ENCODE measurements at regions not wholly inside any gene's neighbourhood (a gene's known extent, or its start where the extent isn't known, plus 50 kb on each side); places are given as distances from the start of the nearest gene placed in this dataset.

GRCh38 chr17:73987395-73987794 is 216.1 kb upstream of the RPL38 start:
- Mint-ChIP-seq H3K4me3 (no peak overlapping the region), H3K4me1 (peaks cover 4% of the 10 kb centered on the region), H3K27ac (no peak overlapping the region), H3K27me3 (peaks cover 2% of the 10 kb centered on the region), H3K36me3 (ENCODE audit: low read depth) (no peaks in the 10 kb centered on the region), H3K9me3 (no peaks in the 10 kb centered on the region)
- intact Hi-C loops (cut with micrococcal nuclease) = no loop called here
- no peak for DNase-seq

DNA sequence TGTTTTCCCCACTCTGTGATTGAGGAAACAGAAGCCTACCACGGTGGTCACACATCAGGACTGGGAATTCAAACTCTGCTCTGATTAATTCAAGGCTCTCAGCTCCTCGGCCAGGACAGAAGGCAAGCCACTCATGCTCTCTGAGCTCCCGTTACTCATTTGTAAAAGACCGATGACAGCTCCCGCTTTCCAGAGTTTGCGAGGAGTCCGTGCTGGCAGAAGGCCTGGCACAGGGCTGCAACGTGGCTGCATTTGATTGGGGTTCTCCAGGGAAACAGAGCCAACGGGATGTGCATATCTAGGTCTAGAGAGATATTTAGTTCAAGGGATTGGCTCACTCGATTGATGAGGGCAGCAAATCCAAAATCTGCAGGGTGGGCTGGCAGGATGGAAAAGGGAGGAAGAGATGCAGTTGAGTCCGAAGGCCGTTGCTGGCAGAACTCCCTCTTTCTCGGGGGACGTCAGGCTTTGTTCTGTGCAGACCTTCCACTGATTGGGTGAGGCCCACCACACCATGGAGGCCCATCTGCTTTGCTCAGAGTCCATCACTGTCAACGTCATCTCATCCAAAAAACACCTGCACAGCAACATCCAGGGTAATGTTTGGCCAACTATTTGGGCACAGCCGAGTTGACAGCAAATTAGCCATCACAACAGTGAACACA is 215.5 kb upstream of the RPL38 start:
- H3K27ac Mint-ChIP-seq = no peak overlapping the region
- DNase-seq = no peak
- peaks cover 2% of the 10 kb centered on the region for H3K27me3 Mint-ChIP-seq
- intact Hi-C loops (cut with micrococcal nuclease) = no loop called here
- H3K4me3 Mint-ChIP-seq = no peak overlapping the region
- H3K4me1 Mint-ChIP-seq = peaks cover 4% of the 10 kb centered on the region
- H3K9me3 Mint-ChIP-seq = no peaks in the 10 kb centered on the region
- no peaks in the 10 kb centered on the region for H3K36me3 Mint-ChIP-seq (ENCODE audit: low read depth)

DNA sequence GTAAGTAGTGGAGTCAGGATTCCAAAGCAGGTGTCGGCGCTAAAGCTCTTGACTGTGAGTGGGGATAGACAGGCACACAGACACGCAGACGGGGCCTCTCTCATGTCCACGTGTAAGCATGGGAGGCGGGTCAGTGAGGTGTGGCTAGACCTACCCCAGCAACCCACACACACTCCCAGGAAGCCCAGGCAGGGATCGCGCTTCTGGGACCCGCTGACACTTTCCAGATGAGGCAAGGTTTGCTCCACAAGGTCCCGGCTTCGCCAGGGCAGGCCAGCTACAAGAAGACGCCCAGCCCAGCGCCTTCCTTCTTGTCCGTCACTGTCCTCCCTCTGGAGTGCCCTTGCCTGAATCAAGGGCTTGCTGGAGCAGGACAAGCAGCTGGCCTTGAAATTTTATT is 213.8 kb upstream of the RPL38 start:
- Mint-ChIP-seq H3K27me3 (peaks cover 2% of the 10 kb centered on the region), H3K9me3 (no peaks in the 10 kb centered on the region), H3K4me3 (no peak overlapping the region), H3K27ac (no peak overlapping the region), H3K36me3 (ENCODE audit: low read depth) (no peaks in the 10 kb centered on the region), H3K4me1 (peaks cover 2% of the 10 kb centered on the region)
- intact Hi-C loops (cut with micrococcal nuclease) = no loop called here
- DNase-seq = no peak

GRCh38 chr17:73990290-73990689 is 213.2 kb upstream of the RPL38 start:
- Mint-ChIP-seq H3K4me1 (no peaks in the 10 kb centered on the region), H3K9me3 (no peaks in the 10 kb centered on the region), H3K36me3 (ENCODE audit: low read depth) (no peaks in the 10 kb centered on the region), H3K4me3 (no peak overlapping the region), H3K27me3 (no peaks in the 10 kb centered on the region), H3K27ac (no peak overlapping the region)
- intact Hi-C loops (cut with micrococcal nuclease) = no loop called here
- DNase-seq = no peak

GRCh38 chr17:73991260-73991659 is 212.2 kb upstream of the RPL38 start:
- Mint-ChIP-seq H3K4me3 (no peak overlapping the region), H3K36me3 (ENCODE audit: low read depth) (no peaks in the 10 kb centered on the region), H3K9me3 (no peaks in the 10 kb centered on the region), H3K27me3 (no peaks in the 10 kb centered on the region), H3K27ac (no peak overlapping the region), H3K4me1 (no peaks in the 10 kb centered on the region)
- intact Hi-C loops (cut with micrococcal nuclease) = no loop called here
- no peak for DNase-seq

DNA sequence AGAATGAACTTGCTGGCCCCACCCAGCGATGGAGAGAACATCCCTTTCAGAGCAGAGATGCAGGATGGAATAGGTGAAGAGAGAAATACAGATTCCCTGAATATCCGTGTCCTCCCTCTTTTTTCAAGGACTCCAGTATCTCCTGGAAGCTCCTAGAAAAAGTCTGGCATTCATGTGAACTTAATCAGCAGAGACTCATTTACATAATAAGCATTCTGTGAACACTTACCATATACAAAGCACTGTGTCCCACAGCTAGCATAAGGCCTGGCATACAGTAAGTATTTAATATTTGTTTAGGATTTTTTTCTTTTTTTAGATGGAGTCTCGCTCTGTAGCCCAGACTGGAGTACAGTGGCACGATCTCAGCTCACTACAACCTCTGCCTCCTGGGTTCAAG is 208.5 kb upstream of the RPL38 start:
- no peak for DNase-seq
- H3K27me3 Mint-ChIP-seq = peaks cover 5% of the 10 kb centered on the region
- H3K36me3 Mint-ChIP-seq (ENCODE audit: low read depth) = no peaks in the 10 kb centered on the region
- no peaks in the 10 kb centered on the region for H3K4me1 Mint-ChIP-seq
- intact Hi-C loops (cut with micrococcal nuclease) = no loop called here
- H3K27ac Mint-ChIP-seq = no peak overlapping the region
- H3K4me3 Mint-ChIP-seq = no peak overlapping the region
- no peaks in the 10 kb centered on the region for H3K9me3 Mint-ChIP-seq

- no peaks in the 10 kb centered on the region for H3K36me3 Mint-ChIP-seq (ENCODE audit: low read depth)
- no peaks in the 10 kb centered on the region for H3K9me3 Mint-ChIP-seq
- intact Hi-C loops (cut with micrococcal nuclease) = no loop called here
- no peak overlapping the region for H3K27ac Mint-ChIP-seq
- H3K4me3 Mint-ChIP-seq = no peak overlapping the region
- H3K4me1 Mint-ChIP-seq = no peaks in the 10 kb centered on the region
- no peak for DNase-seq
- H3K27me3 Mint-ChIP-seq = peaks cover 6% of the 10 kb centered on the region
Measured at GRCh38 chr17:73997059-73997458, 206.4 kb upstream of the RPL38 start.

GRCh38 chr17:73998249-73998648 is 205.2 kb upstream of the RPL38 start:
- H3K9me3 Mint-ChIP-seq = no peaks in the 10 kb centered on the region
- no peak overlapping the region for H3K4me3 Mint-ChIP-seq
- intact Hi-C loops (cut with micrococcal nuclease) = no loop called here
- no peaks in the 10 kb centered on the region for H3K4me1 Mint-ChIP-seq
- no peak for DNase-seq
- no peak overlapping the region for H3K27ac Mint-ChIP-seq
- H3K36me3 Mint-ChIP-seq (ENCODE audit: low read depth) = no peaks in the 10 kb centered on the region
- peaks cover 6% of the 10 kb centered on the region for H3K27me3 Mint-ChIP-seq

GRCh38 chr17:73998653-73999645 is 204.5 kb upstream of the RPL38 start:
- DNase-seq = peak; percentile 87
- no peak overlapping the region for H3K27ac Mint-ChIP-seq
- H3K9me3 Mint-ChIP-seq = no peaks in the 10 kb centered on the region
- no peaks in the 10 kb centered on the region for H3K36me3 Mint-ChIP-seq (ENCODE audit: low read depth)
- H3K4me3 Mint-ChIP-seq = no peak overlapping the region
- peaks cover 8% of the 10 kb centered on the region for H3K27me3 Mint-ChIP-seq
- intact Hi-C loops (cut with micrococcal nuclease) = no loop called here
- H3K4me1 Mint-ChIP-seq = no peaks in the 10 kb centered on the region

- Mint-ChIP-seq H3K4me1 (no peaks in the 10 kb centered on the region), H3K27ac (no peak overlapping the region), H3K9me3 (no peaks in the 10 kb centered on the region), H3K36me3 (ENCODE audit: low read depth) (no peaks in the 10 kb centered on the region), H3K4me3 (no peak overlapping the region), H3K27me3 (peaks cover 12% of the 10 kb centered on the region)
- intact Hi-C loops (cut with micrococcal nuclease) = no loop called here
- no peak for DNase-seq
Measured at GRCh38 chr17:74001145-74001544, 202.3 kb upstream of the RPL38 start.

- intact Hi-C loops (cut with micrococcal nuclease) = no loop called here
- Mint-ChIP-seq H3K4me3 (no peak overlapping the region), H3K36me3 (ENCODE audit: low read depth) (no peaks in the 10 kb centered on the region)
Measured at GRCh38 chr17:74002241-74002640, 201.2 kb upstream of the RPL38 start.

GRCh38 chr17:74004056-74004455 is 199.4 kb upstream of the RPL38 start:
- H3K4me3 Mint-ChIP-seq = no peak overlapping the region
- H3K27me3 Mint-ChIP-seq = peaks cover 12% of the 10 kb centered on the region
- intact Hi-C loops (cut with micrococcal nuclease) = no loop called here

More at GRCh38 chr17:74002241-74002640, 201.2 kb upstream of the RPL38 start:
- Mint-ChIP-seq H3K9me3 (no peaks in the 10 kb centered on the region), H3K27me3 (peaks cover 12% of the 10 kb centered on the region), H3K4me1 (no peaks in the 10 kb centered on the region), H3K27ac (no peak overlapping the region)
- DNase-seq = no peak

DNA sequence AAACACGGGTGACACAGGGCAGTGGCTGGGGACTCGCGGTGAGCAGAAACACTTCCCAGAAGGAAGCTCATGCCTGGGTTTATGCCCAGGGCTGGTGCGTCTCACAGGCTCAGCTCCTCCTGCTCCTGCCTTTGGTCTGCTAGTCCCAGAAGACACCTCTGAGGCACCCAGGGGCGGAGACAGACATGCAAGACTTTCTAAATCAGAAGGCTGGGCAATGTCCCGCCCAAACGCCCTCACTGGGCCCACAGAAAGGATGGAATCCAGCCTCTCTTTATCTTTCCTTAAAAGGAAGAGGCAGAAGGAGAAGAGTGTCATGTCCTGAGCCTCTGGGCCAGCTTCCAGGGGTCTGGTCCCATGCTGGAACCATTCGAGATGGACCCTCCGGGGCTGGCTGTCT is 197.7 kb upstream of the RPL38 start:
- Mint-ChIP-seq H3K4me3 (no peak overlapping the region), H3K36me3 (ENCODE audit: low read depth) (no peaks in the 10 kb centered on the region), H3K9me3 (no peaks in the 10 kb centered on the region), H3K4me1 (peaks cover 4% of the 10 kb centered on the region), H3K27me3 (peaks cover 10% of the 10 kb centered on the region), H3K27ac (no peak overlapping the region)
- intact Hi-C loops (cut with micrococcal nuclease) = no loop called here
- no peak for DNase-seq

More at GRCh38 chr17:74004056-74004455, 199.4 kb upstream of the RPL38 start:
- no peak overlapping the region for H3K27ac Mint-ChIP-seq
- H3K36me3 Mint-ChIP-seq (ENCODE audit: low read depth) = no peaks in the 10 kb centered on the region
- no peaks in the 10 kb centered on the region for H3K9me3 Mint-ChIP-seq
- no peak for DNase-seq
- H3K4me1 Mint-ChIP-seq = peaks cover 4% of the 10 kb centered on the region

DNA sequence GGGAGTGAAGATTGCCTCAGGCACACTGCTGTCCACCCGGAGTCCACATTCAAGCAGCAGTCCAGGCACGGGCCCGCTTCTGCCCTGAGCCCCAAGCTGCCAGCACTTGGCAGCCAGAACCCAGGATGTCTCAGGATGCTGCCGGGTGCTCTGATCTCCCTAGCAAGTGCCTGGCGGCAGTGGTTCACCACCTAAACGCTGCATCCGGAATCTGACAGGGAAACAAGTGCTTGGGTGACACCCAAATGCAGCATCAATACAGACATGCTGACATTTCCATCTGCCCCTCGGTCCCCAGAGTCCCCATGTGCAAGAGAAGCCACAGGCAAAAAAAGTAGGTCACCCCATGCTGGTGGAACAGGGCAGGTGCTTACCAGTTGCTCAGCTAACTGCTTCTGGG is 197.1 kb upstream of the RPL38 start:
- H3K27me3 Mint-ChIP-seq = peaks cover 10% of the 10 kb centered on the region
- DNase-seq = no peak
- H3K9me3 Mint-ChIP-seq = no peaks in the 10 kb centered on the region
- peaks cover 4% of the 10 kb centered on the region for H3K4me1 Mint-ChIP-seq
- intact Hi-C loops (cut with micrococcal nuclease) = no loop called here
- H3K36me3 Mint-ChIP-seq (ENCODE audit: low read depth) = no peaks in the 10 kb centered on the region
- H3K4me3 Mint-ChIP-seq = no peak overlapping the region
- no peak overlapping the region for H3K27ac Mint-ChIP-seq

Measured in activated CD4-positive, alpha-beta T cell treated with anti-CD3 and anti-CD28 coated beads, Interleukin-2, amount 10 ng/mL, durations not matched to agents 24 days and 14 days (primary cell).